Stimulated activated CD4-positive, alpha-beta T cell treated with anti-CD3 and anti-CD28 coated beads, TNF-alpha, amount 100 ng/mL, for 24 hours (primary cell): ENCODE measurements at regions not wholly inside any gene's neighbourhood (a gene's known extent, or its start where the extent isn't known, plus 50 kb on each side); places are given as distances from the start of the nearest gene placed in this dataset.

Experiments
- DNase-seq, 3 experiments: peaks; one replicate each; pipeline ENCODE4 v3.0.0-alpha.2; 2020; ENCODE audit warnings: low read depth in 3 of 3

GRCh38 chr14:36028665-36029064, 147.9 kb downstream of the PTCSC3 start:
- no peak for DNase-seq

DNA sequence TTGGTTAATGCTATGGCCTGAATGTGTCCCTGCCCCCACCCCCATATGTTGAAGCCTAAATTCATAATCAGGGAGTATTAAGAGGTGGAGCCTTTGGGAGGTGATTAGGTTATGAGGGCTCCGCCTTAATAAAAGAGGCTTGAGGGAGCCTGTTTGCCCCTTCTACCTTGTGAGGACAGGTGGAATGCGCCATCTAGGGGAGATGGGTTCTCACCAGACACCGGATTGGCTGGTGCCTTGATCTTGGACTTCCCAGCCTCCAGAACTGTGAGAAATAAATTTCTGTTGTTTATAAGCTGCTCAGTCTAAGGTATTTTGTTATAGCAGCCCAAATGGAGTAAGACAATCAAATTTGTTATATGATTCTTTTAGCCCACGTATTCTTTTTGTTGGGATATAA, 148.3 kb downstream of the PTCSC3 start:
- no peak for DNase-seq

- DNase-seq: no peak
Observed at GRCh38 chr14:36027354-36027753, 149.2 kb downstream of the PTCSC3 start.

DNA sequence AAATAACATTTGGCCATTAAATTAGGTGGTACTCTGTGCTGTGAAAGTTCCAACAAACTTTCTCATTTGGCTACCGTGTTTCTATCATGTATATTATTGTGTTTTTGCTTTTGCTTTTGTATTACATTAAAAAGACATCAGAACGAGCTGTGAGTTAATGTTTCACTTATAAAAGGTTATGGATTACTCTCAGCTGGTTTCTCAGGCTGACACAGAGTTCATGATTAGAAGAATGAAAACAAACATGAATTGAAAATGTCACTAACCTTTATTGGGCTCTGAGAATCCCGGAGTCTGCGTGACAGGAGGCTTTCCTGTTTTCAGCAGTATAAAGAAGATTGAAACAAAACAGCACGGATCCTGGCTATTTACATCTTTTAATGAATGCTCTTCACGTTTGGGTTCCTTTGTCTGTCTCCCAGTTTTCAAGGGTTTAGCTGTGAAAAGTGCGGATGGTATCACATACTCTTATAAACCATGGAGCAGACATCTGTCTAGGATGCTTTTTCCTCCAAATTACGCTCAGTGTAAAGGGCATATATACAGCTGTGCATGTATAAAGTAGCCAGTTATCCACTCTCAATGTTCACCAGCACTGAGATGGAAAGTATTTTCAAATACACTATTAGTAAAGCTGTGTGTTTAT, 153.6 kb downstream of the PTCSC3 start:
- no peak for DNase-seq

DNA sequence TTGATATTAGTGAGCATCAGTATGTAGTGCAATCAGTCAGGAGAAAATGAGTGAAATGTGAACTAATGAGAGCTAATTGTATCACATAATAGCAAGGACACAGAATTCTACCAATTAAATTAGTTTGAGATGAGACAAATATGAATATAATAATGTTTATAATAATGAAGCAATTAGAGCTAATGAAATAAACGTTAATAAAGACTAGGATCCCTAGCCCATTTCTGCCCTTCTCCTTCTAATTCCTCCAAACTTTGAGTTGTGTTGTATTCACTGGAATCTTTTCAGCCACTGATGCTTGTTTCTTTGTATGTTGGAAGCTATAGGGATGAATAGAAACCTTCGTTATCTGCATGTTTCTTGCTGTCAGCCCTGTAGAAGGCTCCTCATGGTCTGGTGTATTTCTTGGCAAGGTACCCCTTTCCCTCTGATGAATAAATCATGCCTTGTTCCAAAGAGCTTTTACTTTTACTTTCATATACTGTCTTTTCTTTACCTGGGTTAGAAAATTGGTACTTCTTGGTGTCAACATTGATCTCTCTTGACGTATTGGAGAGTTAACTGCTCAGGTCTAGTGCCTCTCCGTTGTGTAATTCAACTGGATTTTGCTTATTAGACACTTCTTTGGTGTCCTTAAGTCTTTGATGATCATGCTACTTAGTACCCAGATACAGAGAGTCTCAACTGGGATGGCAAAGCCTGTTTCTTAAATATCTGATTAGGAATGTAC, 154.8 kb downstream of the PTCSC3 start:
- no peak for DNase-seq

DNA sequence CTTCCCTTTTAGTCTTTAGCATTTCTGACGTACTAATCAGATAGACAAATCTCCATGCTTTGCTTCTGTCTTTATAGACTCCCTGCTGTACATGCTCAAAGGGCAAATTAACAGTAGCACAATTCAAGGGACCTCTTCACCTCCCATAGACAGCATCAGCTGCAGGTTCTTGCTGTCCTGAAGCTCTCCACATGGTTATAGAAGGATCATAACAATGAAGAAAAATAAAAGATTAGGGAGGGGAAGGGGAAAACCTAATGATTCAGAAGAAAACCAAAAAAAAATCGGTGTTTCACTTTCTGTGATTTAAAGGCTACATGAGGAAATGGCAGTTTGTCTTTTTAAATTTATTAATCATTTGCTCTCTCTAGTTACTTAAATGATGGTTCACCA, 155.5 kb downstream of the PTCSC3 start:
- DNase-seq: no peak

- no peak for DNase-seq
Observed at GRCh38 chr14:36020120-36021029, 156.1 kb downstream of the PTCSC3 start.

DNA sequence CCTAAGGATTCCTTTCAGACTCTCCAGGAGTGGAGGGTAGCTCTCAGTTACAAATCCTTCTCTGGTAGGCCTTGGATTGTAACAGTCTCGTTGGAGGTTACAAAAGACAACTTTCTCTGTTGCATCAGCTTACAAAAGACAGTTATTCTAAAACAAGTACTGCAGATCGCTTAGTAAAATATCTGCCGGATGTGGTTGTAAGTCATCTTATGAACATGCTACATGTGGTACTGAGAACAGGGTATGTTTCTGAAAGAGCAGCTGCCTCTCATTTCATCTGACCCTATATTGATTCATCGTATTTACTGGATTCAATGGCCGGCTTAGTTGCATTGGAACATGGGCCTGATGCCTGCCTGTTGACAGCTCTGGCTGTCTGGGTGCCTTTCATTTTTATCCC, 157.4 kb downstream of the PTCSC3 start:
- DNase-seq: no peak

- no peak for DNase-seq
Observed at GRCh38 chr14:36014236-36014635, 162.3 kb downstream of the PTCSC3 start.

DNA sequence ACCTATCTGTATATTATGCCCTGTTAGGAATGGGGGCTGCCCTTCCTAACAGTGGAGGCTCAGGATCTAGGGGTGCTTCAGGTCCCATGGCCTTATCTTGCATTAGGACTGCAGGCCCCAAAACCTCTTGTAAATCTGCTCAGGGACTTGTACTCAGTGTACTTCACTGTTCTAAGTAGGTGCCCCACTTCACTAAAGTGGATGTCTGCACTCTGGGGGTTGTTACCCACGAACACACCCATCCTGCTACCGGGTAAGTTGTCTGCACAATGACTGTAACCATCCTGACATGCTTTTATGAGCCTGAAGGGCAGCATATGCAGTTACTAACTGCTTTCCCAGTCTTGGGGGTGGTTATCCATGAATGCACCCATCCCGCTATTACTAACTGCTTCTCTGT, 163.0 kb downstream of the PTCSC3 start:
- no peak for DNase-seq

GRCh38 chr14:36012621-36013020, 163.9 kb downstream of the PTCSC3 start:
- no peak for DNase-seq

DNA sequence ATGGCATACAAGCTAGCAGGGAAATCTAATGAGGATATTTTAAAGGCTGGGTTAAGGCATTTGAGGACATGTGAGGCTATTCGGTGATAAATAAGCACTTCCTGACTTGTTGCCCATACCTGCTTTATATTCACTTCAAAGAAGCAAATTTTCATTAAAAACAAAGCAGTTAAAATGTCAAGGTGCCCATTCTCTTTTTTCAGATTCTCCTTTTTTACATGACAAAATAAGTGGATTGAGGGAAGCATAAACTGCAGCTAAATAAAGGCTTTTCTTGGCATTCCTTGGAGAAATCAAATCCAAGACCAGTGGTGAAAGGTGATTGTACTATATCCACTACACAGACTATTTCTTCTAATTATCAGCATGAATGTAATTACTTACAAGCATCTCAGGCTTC, 166.9 kb downstream of the PTCSC3 start:
- DNase-seq: no peak

GRCh38 chr14:36006623-36007022, 169.9 kb downstream of the PTCSC3 start:
- DNase-seq: no peak

DNA sequence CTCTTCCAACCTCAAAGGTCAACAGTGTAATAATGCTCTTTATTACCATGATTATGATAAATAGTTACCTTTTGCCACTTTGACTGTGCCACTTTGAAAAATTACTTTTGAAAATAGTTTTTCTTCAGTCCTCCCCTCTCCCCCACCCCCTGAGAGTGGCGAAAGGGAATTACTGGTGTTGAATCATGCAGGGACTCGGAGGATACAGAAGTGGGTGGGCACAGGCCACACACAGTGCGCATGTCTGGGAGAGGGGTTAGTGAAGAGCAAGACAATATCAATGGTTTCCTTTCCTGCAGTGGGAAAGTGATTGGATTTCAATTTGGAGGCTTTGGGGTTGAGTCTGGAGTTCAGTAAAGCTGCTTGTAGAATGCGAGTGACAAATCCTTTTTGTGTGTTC, 170.9 kb downstream of the PTCSC3 start:
- no peak for DNase-seq

DNA sequence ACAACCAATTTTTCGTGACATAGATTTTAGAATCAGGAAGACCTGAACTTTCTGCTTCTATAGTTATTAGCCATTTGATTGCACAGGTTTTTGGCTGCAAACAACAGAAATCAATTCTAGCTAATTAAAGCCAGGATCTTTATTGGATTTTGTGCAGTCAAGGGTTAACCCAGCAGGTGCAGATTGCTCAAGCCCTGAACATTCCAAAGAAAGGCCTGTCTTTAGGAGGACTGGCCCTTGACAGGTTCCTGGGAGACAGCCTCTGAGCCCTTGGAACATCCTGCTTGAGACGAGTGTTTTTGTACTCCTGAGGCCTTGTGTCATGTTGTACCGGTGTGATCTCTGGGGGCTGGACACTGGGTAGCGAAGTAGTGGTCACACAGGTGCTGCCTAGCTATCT, 174.6 kb downstream of the PTCSC3 start:
- no peak for DNase-seq

DNA sequence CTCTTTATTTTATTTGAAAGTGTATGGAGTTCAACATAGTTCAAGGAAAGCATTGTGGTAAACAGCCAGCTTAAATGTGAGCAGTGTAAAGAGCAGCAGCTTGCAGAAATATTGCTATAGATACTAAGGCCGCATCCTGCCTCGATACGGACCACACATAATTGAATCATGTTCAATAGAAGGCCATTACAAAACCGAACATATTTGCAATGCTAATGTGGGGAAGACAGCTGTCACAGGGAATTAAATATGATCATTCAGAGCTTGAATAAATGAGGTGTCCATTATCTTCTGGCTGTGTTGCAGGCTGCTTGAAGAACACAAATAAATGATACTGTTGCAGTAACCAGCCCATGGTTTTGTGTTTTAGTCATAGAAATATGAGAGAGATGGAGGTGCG, 173.2 kb downstream of the BRMS1L start:
- DNase-seq: no peak

GRCh38 chr14:35998303-35998702, 172.2 kb downstream of the BRMS1L start:
- DNase-seq: no peak

DNA sequence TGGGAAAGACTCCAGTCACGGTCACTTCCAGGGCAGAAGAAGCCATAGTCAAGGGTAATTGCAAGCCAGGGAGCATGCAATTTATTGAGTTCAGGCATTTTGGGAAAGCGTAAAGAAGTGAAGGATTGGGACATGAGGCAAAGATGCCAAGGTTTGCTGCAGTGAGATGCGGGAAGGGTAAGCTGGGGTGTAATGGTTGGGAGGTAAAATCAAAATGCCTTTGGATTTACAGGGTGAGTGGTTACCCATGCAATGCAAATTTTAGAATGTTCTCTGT, 167.5 kb downstream of the BRMS1L start:
- DNase-seq: no peak

GRCh38 chr14:35992816-35993683, 166.9 kb downstream of the BRMS1L start:
- no peak for DNase-seq

DNA sequence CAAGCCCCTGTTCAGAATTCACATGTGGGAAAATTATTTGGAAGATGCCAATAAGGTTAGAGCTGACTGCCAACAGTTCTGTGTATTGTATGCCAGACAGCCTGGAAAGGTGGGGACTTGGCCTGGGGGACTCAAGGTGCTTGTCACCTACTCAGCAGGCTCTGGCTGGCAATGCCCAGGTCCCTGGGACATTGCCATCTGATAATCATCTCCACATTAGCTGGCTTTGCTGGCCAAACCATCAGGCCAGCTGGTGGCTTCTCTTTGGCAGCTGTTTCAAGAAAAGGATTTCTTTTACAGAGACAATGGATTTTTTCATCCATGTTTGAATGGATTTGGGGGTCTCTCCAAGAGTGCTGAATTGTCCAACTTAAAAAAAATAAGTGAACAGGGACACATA, 165.2 kb downstream of the BRMS1L start:
- DNase-seq: no peak

GRCh38 chr14:35989736-35990135, 163.6 kb downstream of the BRMS1L start:
- no peak for DNase-seq
